GM12878 (cell line): ENCODE measurements at regions not wholly inside any gene's neighbourhood (a gene's known extent, or its start where the extent isn't known, plus 50 kb on each side); places are given as distances from the start of the nearest gene placed in this dataset.

Source experiments
- ATAC-seq: fragments of 200-7000 bp; cut with Tn5 transposase; 3 replicates; pipeline ENCODE4 v1.9.1; 2020; ENCODE audit warnings: mild to moderate bottlenecking, moderate library complexity
- BruUV-seq: library from RNA; stranded (reverse); fragments of 400-500 nt; replicated peaks from 2 replicates; lab custom pipeline; 2021; lab: Mats Ljungman, UMichigan
- CTCF ChIA-PET: fragments of 300-600 bp; sonication (Branson Sonifier 250); formaldehyde crosslinking; extraction: SDS; loops from one replicate; lab custom pipeline; 2021; ENCODE audit warnings: inconsistent platforms; lab: Yijun Ruan, JAX
- POLR2A ChIA-PET: fragments of 350-600 bp; formaldehyde crosslinking; extraction: SDS; loops from one replicate; lab custom pipeline; 2021; ENCODE audit warnings: inconsistent platforms; lab: Charles Lee
- RAD21 ChIA-PET: fragments of 300-600 bp; sonication (Branson Sonifier 250); formaldehyde crosslinking; loops from one replicate; lab custom pipeline; 2023; ENCODE audit warnings: antibody characterized with exemption; ENCODE audit not compliant: unreplicated experiment; lab: Charles Lee
- SMC1A ChIA-PET: fragments of 300-600 bp; sonication (Branson Sonifier 250); formaldehyde crosslinking; loops from one replicate; lab custom pipeline; 2023; ENCODE audit not compliant: unreplicated experiment, uncharacterized antibody; lab: Charles Lee
- DNase-seq: peaks from one replicate; pipeline ENCODE4 v3.0.0-alpha.2; 2011; ENCODE audit warnings: low read depth, low spot score
- FAIRE-seq: peaks from 3 replicates; lab custom pipeline; 2011; peaks lifted over from hg19 to GRCh38; lab: Jason Lieb, UNC
- H2AFZ ChIP-seq: 2 replicates; pipeline ENCODE4 v1.6.0; 2011; ENCODE audit warnings: low read depth, low read length, control low read depth; ENCODE audit not compliant: control insufficient read depth
- H3K27ac ChIP-seq: 2 replicates; pipeline ENCODE4 v1.5.1; 2011; ENCODE audit warnings: control low read depth; ENCODE audit not compliant: control insufficient read depth, insufficient read depth
- H3K27me3 ChIP-seq, 2 experiments: replicated peaks in 1 of 2; 2 replicates each; pipeline versions ENCODE4 v1.6.0 to v1.6.1; 2011; ENCODE audit warnings: low read length in 1 of 2; ENCODE audit not compliant: control insufficient read depth in 2 of 2, insufficient read depth in 2 of 2
- H3K36me3 ChIP-seq, 2 experiments: 2 replicates each; pipeline ENCODE4 v1.5.1; 2011; ENCODE audit warnings: low read length in 1 of 2; ENCODE audit not compliant: control insufficient read depth in 2 of 2, insufficient read depth in 2 of 2
- H3K4me1 ChIP-seq: 2 replicates; pipeline ENCODE4 v1.6.1; 2011; ENCODE audit warnings: mild to moderate bottlenecking, low read length, moderate library complexity, mixed read lengths; ENCODE audit not compliant: control insufficient read depth, insufficient read depth
- H3K4me2 ChIP-seq: 2 replicates; pipeline ENCODE4 v1.6.0; 2011; ENCODE audit warnings: control low read depth; ENCODE audit not compliant: control insufficient read depth, insufficient read depth
- H3K4me3 ChIP-seq: fragments of 200-600 bp; sonication (generic); 2 replicates; pipeline ENCODE4 v1.5.1; 2016
- H3K79me2 ChIP-seq: 2 replicates; pipeline ENCODE4 v1.6.0; 2011; ENCODE audit warnings: low read length; ENCODE audit not compliant: control insufficient read depth, insufficient read depth
- H3K9ac ChIP-seq: 2 replicates; pipeline ENCODE4 v1.8.0; 2011; ENCODE audit warnings: low read length, control low read depth, mixed read lengths; ENCODE audit not compliant: control insufficient read depth, insufficient read depth
- H3K9me3 ChIP-seq: replicated peaks from 3 replicates; pipeline ENCODE4 v1.5.1; 2011; ENCODE audit warnings: mild to moderate bottlenecking, low read length; ENCODE audit not compliant: control insufficient read depth, insufficient read depth
- H4K20me1 ChIP-seq: 2 replicates; pipeline ENCODE4 v1.6.0; 2011; ENCODE audit not compliant: control insufficient read depth, insufficient read depth
- EGR1 ChIP-seq, 2 experiments: IDR thresholded peaks; 1 replicate in 1 of 2; 2 replicates in 1 of 2; pipeline ENCODE4 v1.6.1; 2011 to 2012; ENCODE audit warnings: low read depth in 2 of 2, low read length in 2 of 2, borderline replicate concordance in 1 of 2, mild to moderate bottlenecking in 1 of 2, moderate library complexity in 1 of 2
- MTA2 ChIP-seq: fragments of 450-650 bp; IDR thresholded peaks from 2 replicates; pipeline ENCODE4 v1.6.1; 2016; ENCODE audit warnings: low read depth, mild to moderate bottlenecking, moderate library complexity
- MYC ChIP-seq: IDR thresholded peaks from 2 replicates; pipeline ENCODE4 v1.6.1; 2011; ENCODE audit warnings: mild to moderate bottlenecking, low read length, moderate library complexity, inconsistent platforms; ENCODE audit not compliant: insufficient read depth, insufficient replicate concordance, insufficient read length, severe bottlenecking
- NRF1 ChIP-seq: conservative IDR thresholded peaks from 2 replicates; pipeline ENCODE4 v1.6.1; 2011; ENCODE audit warnings: mild to moderate bottlenecking, low read depth, low read length, improper control_type of control experiment
- SREBF2 ChIP-seq: IDR thresholded peaks from 2 replicates; pipeline ENCODE4 v1.6.1; 2012; ENCODE audit warnings: mild to moderate bottlenecking, low read length
- WGBS: methylation state at CpG from one replicate; pipeline ENCODE4 v1.1.6; 2016; ENCODE audit warnings: low lambda C conversion rate; ENCODE audit not compliant: insufficient replicate concordance, insufficient coverage; ENCODE audit errors: missing lambda C conversion rate; 5-methylcytosine and 5-hydroxymethylcytosine counted together
- in situ Hi-C: fragments of 300-500 bp; cut with MboI; formaldehyde crosslinking; loops from 9 replicates; pipeline ENCODE4 v1.14.3; 2018; ENCODE audit warnings: mixed read lengths
- intact Hi-C: fragments of 100-400 bp; cut with micrococcal nuclease; formaldehyde crosslinking; loops from one replicate; pipeline ENCODE4 v1.14.2; 2022; ENCODE audit not compliant: unreplicated experiment
- TF ChIP-seq, protein P1 (sequence below): fragments of 450-650 bp; formaldehyde crosslinking; IDR thresholded peaks from 2 replicates; pipeline ENCODE4 v1.4.0; 2020; ENCODE audit warnings: mild to moderate bottlenecking, moderate library complexity
- TF ChIP-seq, protein P2 (sequence below): fragments of 450-650 bp; IDR thresholded peaks from 2 replicates; pipeline ENCODE4 v1.6.1; 2017; ENCODE audit warnings: mild to moderate bottlenecking, moderate library complexity

- TF ChIP-seq, protein P1, sequence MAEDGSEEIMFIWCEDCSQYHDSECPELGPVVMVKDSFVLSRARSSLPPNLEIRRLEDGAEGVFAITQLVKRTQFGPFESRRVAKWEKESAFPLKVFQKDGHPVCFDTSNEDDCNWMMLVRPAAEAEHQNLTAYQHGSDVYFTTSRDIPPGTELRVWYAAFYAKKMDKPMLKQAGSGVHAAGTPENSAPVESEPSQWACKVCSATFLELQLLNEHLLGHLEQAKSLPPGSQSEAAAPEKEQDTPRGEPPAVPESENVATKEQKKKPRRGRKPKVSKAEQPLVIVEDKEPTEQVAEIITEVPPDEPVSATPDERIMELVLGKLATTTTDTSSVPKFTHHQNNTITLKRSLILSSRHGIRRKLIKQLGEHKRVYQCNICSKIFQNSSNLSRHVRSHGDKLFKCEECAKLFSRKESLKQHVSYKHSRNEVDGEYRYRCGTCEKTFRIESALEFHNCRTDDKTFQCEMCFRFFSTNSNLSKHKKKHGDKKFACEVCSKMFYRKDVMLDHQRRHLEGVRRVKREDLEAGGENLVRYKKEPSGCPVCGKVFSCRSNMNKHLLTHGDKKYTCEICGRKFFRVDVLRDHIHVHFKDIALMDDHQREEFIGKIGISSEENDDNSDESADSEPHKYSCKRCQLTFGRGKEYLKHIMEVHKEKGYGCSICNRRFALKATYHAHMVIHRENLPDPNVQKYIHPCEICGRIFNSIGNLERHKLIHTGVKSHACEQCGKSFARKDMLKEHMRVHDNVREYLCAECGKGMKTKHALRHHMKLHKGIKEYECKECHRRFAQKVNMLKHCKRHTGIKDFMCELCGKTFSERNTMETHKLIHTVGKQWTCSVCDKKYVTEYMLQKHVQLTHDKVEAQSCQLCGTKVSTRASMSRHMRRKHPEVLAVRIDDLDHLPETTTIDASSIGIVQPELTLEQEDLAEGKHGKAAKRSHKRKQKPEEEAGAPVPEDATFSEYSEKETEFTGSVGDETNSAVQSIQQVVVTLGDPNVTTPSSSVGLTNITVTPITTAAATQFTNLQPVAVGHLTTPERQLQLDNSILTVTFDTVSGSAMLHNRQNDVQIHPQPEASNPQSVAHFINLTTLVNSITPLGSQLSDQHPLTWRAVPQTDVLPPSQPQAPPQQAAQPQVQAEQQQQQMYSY (CRISPR knock-in tag): no peak
- no peak for TF ChIP-seq MYC
- no peak for TF ChIP-seq SREBF2
- no peak for TF ChIP-seq NRF1
These were observed 130.1 kb upstream of the CCDC54 start (continued) for GRCh38 chr3:107247116-107247515.

- no peak for DNase-seq
- no peaks in the 10 kb centered on the region for H3K27me3 ChIP-seq
- BruUV-seq: no TSS peak
- no peak overlapping the region for H3K27ac ChIP-seq
- no peaks in the 10 kb centered on the region for H4K20me1 ChIP-seq
- no peaks in the 10 kb centered on the region for H3K79me2 ChIP-seq
- in situ Hi-C loops: no loop called here
- TF ChIP-seq MTA2: no peak
- TF ChIP-seq, protein P2, sequence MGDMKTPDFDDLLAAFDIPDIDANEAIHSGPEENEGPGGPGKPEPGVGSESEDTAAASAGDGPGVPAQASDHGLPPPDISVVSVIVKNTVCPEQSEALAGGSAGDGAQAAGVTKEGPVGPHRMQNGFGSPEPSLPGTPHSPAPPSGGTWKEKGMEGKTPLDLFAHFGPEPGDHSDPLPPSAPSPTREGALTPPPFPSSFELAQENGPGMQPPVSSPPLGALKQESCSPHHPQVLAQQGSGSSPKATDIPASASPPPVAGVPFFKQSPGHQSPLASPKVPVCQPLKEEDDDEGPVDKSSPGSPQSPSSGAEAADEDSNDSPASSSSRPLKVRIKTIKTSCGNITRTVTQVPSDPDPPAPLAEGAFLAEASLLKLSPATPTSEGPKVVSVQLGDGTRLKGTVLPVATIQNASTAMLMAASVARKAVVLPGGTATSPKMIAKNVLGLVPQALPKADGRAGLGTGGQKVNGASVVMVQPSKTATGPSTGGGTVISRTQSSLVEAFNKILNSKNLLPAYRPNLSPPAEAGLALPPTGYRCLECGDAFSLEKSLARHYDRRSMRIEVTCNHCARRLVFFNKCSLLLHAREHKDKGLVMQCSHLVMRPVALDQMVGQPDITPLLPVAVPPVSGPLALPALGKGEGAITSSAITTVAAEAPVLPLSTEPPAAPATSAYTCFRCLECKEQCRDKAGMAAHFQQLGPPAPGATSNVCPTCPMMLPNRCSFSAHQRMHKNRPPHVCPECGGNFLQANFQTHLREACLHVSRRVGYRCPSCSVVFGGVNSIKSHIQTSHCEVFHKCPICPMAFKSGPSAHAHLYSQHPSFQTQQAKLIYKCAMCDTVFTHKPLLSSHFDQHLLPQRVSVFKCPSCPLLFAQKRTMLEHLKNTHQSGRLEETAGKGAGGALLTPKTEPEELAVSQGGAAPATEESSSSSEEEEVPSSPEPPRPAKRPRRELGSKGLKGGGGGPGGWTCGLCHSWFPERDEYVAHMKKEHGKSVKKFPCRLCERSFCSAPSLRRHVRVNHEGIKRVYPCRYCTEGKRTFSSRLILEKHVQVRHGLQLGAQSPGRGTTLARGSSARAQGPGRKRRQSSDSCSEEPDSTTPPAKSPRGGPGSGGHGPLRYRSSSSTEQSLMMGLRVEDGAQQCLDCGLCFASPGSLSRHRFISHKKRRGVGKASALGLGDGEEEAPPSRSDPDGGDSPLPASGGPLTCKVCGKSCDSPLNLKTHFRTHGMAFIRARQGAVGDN: no peak
- TF ChIP-seq EGR1 (IDR thresholded peaks at IDR 0.05; ENCODE audit: borderline replicate concordance in 1 of 2, low read depth in 2 of 2, low read length in 2 of 2): no peak
- WGBS: 100% methylated on average over 2 of the region's 2 CpGs
- H3K9me3 ChIP-seq: no peaks in the 10 kb centered on the region
- intact Hi-C loops: no loop called here
- H3K9ac ChIP-seq: no peak overlapping the region
- ChIA-PET RAD21 (no interaction called here), CTCF (interaction anchor here (0.9 to 1.2 kb wide), 2 partner anchors 13 to 14 kb away, joined by 3 to 4 read pairs; no protein-coding TSS in a partner anchor), SMC1A (no interaction called here), POLR2A (no interaction called here)
- H3K4me3 ChIP-seq: no peak overlapping the region
- no peaks in the 10 kb centered on the region for H3K36me3 ChIP-seq
- FAIRE-seq: no peak
- no peak for ATAC-seq
- no peak overlapping the region for H2AFZ ChIP-seq
- no peak overlapping the region for H3K4me2 ChIP-seq
- no peaks in the 10 kb centered on the region for H3K4me1 ChIP-seq
These were observed 128.1 kb upstream of the CCDC54 start for GRCh38 chr3:107249132-107249531.
